ENCODE measurements at regions not wholly inside any gene's neighbourhood (a gene's known extent, or its start where the extent isn't known, plus 50 kb on each side); places are given as distances from the start of the nearest gene placed in this dataset.

DNA sequence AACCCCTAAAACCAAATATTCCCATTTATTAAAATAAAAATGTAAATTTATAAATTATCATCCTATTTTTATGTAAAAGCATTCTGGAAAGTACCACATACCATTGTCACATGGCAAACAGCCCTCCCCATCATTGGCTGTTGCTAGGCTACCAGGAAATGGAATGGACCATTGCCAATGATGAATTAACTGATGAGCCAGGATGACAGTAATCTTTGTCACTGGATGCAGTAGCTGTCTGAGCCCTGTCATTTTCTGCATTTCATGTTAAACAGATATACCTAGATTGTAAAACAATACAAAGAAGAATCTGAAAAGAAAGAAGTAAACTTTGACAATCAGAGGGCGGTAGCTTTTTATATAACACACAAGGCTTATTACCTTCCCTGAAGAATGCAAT lies 641.4 kb downstream of the BCL11A start:
- no peaks in the 10 kb centered on the region for H3K4me1 ChIP-seq
- intact Hi-C loops (cut with DNase I), result no loop called here
- H3K27ac ChIP-seq, result no peak overlapping the region
- no peaks in the 10 kb centered on the region for H3K9me3 ChIP-seq
- H3K36me3 ChIP-seq, result no peaks in the 10 kb centered on the region
- TF ChIP-seq, protein P1, sequence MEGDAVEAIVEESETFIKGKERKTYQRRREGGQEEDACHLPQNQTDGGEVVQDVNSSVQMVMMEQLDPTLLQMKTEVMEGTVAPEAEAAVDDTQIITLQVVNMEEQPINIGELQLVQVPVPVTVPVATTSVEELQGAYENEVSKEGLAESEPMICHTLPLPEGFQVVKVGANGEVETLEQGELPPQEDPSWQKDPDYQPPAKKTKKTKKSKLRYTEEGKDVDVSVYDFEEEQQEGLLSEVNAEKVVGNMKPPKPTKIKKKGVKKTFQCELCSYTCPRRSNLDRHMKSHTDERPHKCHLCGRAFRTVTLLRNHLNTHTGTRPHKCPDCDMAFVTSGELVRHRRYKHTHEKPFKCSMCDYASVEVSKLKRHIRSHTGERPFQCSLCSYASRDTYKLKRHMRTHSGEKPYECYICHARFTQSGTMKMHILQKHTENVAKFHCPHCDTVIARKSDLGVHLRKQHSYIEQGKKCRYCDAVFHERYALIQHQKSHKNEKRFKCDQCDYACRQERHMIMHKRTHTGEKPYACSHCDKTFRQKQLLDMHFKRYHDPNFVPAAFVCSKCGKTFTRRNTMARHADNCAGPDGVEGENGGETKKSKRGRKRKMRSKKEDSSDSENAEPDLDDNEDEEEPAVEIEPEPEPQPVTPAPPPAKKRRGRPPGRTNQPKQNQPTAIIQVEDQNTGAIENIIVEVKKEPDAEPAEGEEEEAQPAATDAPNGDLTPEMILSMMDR (IDR thresholded peaks at IDR 0.05), result no peak
- H3K4me3 ChIP-seq, result no peak overlapping the region
- no peak overlapping the region for H3K9ac ChIP-seq (ENCODE audit: low read depth in 2 of 2, low read length in 2 of 2)
- H3K27me3 ChIP-seq, result no peaks in the 10 kb centered on the region
- DNase-seq, result no peak

DNA sequence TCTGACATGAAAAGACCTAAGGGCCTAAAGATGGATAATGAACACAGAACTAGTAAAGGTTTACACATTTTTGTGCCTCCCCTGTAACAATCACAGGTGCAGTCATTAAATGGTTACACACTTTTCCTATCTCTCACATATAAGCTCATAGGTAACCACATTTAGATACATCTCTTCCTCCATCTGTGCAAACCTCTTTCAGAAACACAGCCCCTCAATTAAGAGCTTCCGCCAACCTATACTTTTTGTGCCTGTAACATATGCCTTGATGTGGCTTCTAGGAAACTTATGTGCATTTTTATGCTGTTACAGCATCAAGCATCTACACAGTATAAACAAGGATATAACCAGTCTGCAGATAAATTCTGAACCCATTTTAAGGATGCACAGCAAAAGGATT lies 643.3 kb downstream of the BCL11A start:
- H3K9me3 ChIP-seq, result no peaks in the 10 kb centered on the region
- H3K4me3 ChIP-seq, result no peak overlapping the region
- H3K27me3 ChIP-seq, result no peaks in the 10 kb centered on the region
- DNase-seq, result no peak
- H3K27ac ChIP-seq, result no peak overlapping the region
- TF ChIP-seq, protein P1 (IDR thresholded peaks at IDR 0.05), result no peak
- intact Hi-C loops (cut with DNase I), result no loop called here
- no peaks in the 10 kb centered on the region for H3K4me1 ChIP-seq
- no peak overlapping the region for H3K9ac ChIP-seq (ENCODE audit: low read depth in 2 of 2, low read length in 2 of 2)
- H3K36me3 ChIP-seq, result no peaks in the 10 kb centered on the region

DNA sequence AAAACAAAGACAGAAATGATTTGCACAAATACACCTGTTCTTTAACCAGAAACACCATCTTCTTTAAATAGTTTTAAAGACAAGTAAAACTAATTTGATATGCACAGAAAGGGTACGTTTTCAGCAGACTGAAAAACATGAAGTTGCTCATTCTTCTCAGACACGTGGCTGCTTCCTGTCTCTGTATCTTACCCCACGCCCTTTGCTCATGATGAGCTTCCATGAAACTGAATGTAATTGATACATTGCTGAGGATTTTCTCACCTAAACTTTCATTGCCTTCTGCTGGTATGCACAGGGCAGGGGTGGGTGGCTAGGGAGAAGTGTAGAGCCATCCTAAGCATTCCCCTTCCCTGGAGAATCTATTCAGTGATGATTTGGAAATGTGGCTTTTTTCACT lies 644.3 kb downstream of the BCL11A start:
- H3K36me3 ChIP-seq, result no peaks in the 10 kb centered on the region
- TF ChIP-seq, protein P1 (IDR thresholded peaks at IDR 0.05), result no peak
- no peaks in the 10 kb centered on the region for H3K4me1 ChIP-seq
- DNase-seq, result no peak
- no peak overlapping the region for H3K27ac ChIP-seq
- H3K9ac ChIP-seq (ENCODE audit: low read depth in 2 of 2, low read length in 2 of 2), result no peak overlapping the region
- no peak overlapping the region for H3K4me3 ChIP-seq
- intact Hi-C loops (cut with DNase I), result no loop called here
- H3K9me3 ChIP-seq, result no peaks in the 10 kb centered on the region
- no peaks in the 10 kb centered on the region for H3K27me3 ChIP-seq

DNA sequence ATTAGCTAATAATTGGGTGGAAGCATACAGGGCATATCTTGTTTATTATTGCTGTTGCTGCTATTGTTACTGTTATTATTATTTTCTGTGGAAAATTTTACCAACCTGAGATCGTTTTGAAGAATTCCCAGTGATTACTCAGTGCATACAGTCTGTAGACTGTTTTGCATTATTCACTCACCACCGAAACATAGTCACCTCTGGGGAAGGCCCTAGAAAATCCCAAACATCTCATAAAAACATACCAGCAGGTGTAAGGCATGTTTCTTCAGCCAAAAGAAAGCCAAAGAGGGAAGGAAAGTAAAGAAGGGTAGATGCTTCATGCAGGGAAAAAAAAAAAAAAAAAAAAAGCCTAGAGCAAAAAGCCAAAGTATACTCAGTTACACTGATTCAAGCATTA lies 647.7 kb downstream of the BCL11A start:
- H3K27me3 ChIP-seq, result no peaks in the 10 kb centered on the region
- intact Hi-C loops (cut with DNase I), result no loop called here
- no peaks in the 10 kb centered on the region for H3K36me3 ChIP-seq
- TF ChIP-seq, protein P1 (IDR thresholded peaks at IDR 0.05), result no peak
- no peak overlapping the region for H3K9ac ChIP-seq (ENCODE audit: low read depth in 2 of 2, low read length in 2 of 2)
- H3K4me3 ChIP-seq, result no peak overlapping the region
- no peaks in the 10 kb centered on the region for H3K9me3 ChIP-seq
- no peaks in the 10 kb centered on the region for H3K4me1 ChIP-seq
- no peak overlapping the region for H3K27ac ChIP-seq
- no peak for DNase-seq

DNA sequence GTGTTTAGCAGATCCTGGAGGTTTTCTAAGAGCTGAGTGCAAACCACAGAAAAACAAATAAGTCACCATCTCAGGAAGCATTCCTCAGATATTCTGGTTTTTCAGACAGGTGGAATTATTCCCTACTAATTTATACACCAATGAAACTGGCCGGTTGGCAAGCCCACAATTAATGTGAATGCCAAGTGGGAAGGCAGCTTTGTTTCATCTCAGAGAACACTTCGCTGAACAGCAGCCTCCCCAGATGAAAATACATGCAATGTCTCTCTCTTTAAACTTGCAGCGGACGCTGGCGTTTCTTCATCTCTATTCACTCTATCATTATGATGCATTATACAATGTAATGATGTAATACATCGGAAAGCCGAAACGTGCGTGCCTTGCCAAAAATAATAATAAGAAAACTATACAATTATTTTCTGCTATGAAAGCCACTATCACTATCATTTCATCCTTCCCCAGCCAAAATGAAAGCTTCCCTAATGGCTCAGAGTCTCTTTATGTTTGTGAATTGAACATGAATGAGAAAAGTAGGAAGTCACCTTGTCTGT lies 649.4 kb downstream of the BCL11A start:
- Histone ChIP-seq H3K9ac (ENCODE audit: low read depth in 2 of 2, low read length in 2 of 2) (no peak overlapping the region), H3K27me3 (no peaks in the 10 kb centered on the region), H3K27ac (no peak overlapping the region), H3K4me1 (no peaks in the 10 kb centered on the region), H3K36me3 (no peaks in the 10 kb centered on the region), H3K9me3 (no peaks in the 10 kb centered on the region), H3K4me3 (no peak overlapping the region)
- intact Hi-C loops (cut with DNase I), result no loop called here
- TF ChIP-seq, protein P1 (IDR thresholded peaks at IDR 0.05), result no peak
- DNase-seq, result no peak
